WI38 (cell line): ENCODE measurements at regions not wholly inside any gene's neighbourhood (a gene's known extent, or its start where the extent isn't known, plus 50 kb on each side); places are given as distances from the start of the nearest gene placed in this dataset.

ENCODE experiments used
- H3K4me3 ChIP-seq: 2 replicates; pipeline ENCODE4 v1.5.1; 2011; ENCODE audit warnings: low read depth, mild to moderate bottlenecking, control low read depth, low read length
- CTCF ChIP-seq: IDR thresholded peaks from 2 replicates; pipeline ENCODE4 v1.5.1; 2012; ENCODE audit warnings: low read depth, mild to moderate bottlenecking, control low read depth, low read length

GRCh38 chr5:179418972-179419371 lies 73.7 kb upstream of the ADAMTS2 start:
- H3K4me3 ChIP-seq = no peak overlapping the region
- no peak for TF ChIP-seq CTCF

- no peak overlapping the region for H3K4me3 ChIP-seq
- no peak for TF ChIP-seq CTCF
Observed at GRCh38 chr5:179417696-179418095, 72.4 kb upstream of the ADAMTS2 start.

- no peak for TF ChIP-seq CTCF
- no peak overlapping the region for H3K4me3 ChIP-seq
Observed at GRCh38 chr5:179417016-179417415, 71.8 kb upstream of the ADAMTS2 start.

GRCh38 chr5:179416114-179416822 lies 71.0 kb upstream of the ADAMTS2 start:
- no peak for TF ChIP-seq CTCF

GRCh38 chr5:179415291-179416060 lies 70.2 kb upstream of the ADAMTS2 start:
- TF ChIP-seq CTCF = no peak
- no peak overlapping the region for H3K4me3 ChIP-seq

More at GRCh38 chr5:179416114-179416822, 71.0 kb upstream of the ADAMTS2 start:
- H3K4me3 ChIP-seq = no peak overlapping the region

- TF ChIP-seq CTCF = no peak
- no peak overlapping the region for H3K4me3 ChIP-seq
Observed at GRCh38 chr5:179414459-179415261, 69.4 kb upstream of the ADAMTS2 start.
